ENCODE measurements at regions not wholly inside any gene's neighbourhood (a gene's known extent, or its start where the extent isn't known, plus 50 kb on each side); places are given as distances from the start of the nearest gene placed in this dataset.
A peak's percentile ranks its signal among the peaks of the same experiment; 100 is the strongest.

- no peak overlapping the region for H3K4me3 ChIP-seq (ENCODE audit: low read depth, low read length)
- DNase-seq (ENCODE audit: low read depth): peak; percentile 54
- peak; percentile 43; the same call in 1 of the 2 replicates for TF ChIP-seq MYC (IDR thresholded peaks at IDR 0.05; ENCODE audit: low read depth, low read length)
- TF ChIP-seq MAX (IDR thresholded peaks at IDR 0.05; ENCODE audit: low read depth, low read length): no peak; the same call in 1 of the 2 replicates
These were observed 346.6 kb downstream of the BRD1 start for GRCh38 chr22:49480896-49481658.

GRCh38 chr22:49480331-49480730, 347.3 kb downstream of the BRD1 start:
- no peak overlapping the region for H3K4me3 ChIP-seq (ENCODE audit: low read depth, low read length)
- DNase-seq (ENCODE audit: low read depth): no peak
- no peak for TF ChIP-seq POLR2A (IDR thresholded peaks at IDR 0.05; ENCODE audit: extremely low read depth, insufficient read length)

- TF ChIP-seq POLR2A (IDR thresholded peaks at IDR 0.05; ENCODE audit: extremely low read depth, insufficient read length) (no peak), CTCF (IDR thresholded peaks at IDR 0.05; ENCODE audit: low read depth, low read length) (no peak), MAX (IDR thresholded peaks at IDR 0.05; ENCODE audit: low read depth, low read length) (no peak), MYC (IDR thresholded peaks at IDR 0.05; ENCODE audit: low read depth, low read length) (no peak)
- DNase-seq (ENCODE audit: low read depth): no peak
- H3K4me3 ChIP-seq (ENCODE audit: low read depth, low read length): no peak overlapping the region
These were observed 348.1 kb downstream of the BRD1 start for GRCh38 chr22:49479566-49479965.

GRCh38 chr22:49476800-49477400, 350.8 kb downstream of the BRD1 start:
- no peak overlapping the region for H3K4me3 ChIP-seq (ENCODE audit: low read depth, low read length)
- TF ChIP-seq MYC (IDR thresholded peaks at IDR 0.05; ENCODE audit: low read depth, low read length): no peak
- TF ChIP-seq CTCF (IDR thresholded peaks at IDR 0.05; ENCODE audit: low read depth, low read length): no peak
- TF ChIP-seq POLR2A (IDR thresholded peaks at IDR 0.05; ENCODE audit: extremely low read depth, insufficient read length): no peak
- TF ChIP-seq MAX (IDR thresholded peaks at IDR 0.05; ENCODE audit: low read depth, low read length): no peak
- DNase-seq (ENCODE audit: low read depth): no peak

DNA sequence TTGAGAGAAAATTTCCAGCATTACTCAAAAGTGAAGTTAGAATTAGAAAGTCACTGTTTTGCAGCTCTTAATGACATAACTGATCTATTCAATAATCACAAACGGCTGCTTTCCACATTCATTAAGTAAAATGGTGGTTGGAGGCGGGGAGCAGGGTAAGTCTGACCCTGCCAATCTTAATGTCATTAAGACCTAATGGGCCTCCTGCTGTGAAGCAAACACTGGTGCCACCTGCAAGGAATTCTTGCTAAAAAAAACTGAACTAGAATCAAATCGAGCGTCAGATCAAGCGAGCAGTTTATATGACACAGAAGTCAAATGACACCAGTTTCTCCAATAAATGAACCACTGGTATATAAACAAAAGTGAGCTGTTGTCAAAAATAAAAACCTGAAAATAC, 351.5 kb downstream of the BRD1 start:
- no peak for DNase-seq (ENCODE audit: low read depth)
- TF ChIP-seq CTCF (IDR thresholded peaks at IDR 0.05; ENCODE audit: low read depth, low read length) (no peak), MAX (IDR thresholded peaks at IDR 0.05; ENCODE audit: low read depth, low read length) (no peak), POLR2A (IDR thresholded peaks at IDR 0.05; ENCODE audit: extremely low read depth, insufficient read length) (no peak), MYC (IDR thresholded peaks at IDR 0.05; ENCODE audit: low read depth, low read length) (no peak)
- no peak overlapping the region for H3K4me3 ChIP-seq (ENCODE audit: low read depth, low read length)

DNA sequence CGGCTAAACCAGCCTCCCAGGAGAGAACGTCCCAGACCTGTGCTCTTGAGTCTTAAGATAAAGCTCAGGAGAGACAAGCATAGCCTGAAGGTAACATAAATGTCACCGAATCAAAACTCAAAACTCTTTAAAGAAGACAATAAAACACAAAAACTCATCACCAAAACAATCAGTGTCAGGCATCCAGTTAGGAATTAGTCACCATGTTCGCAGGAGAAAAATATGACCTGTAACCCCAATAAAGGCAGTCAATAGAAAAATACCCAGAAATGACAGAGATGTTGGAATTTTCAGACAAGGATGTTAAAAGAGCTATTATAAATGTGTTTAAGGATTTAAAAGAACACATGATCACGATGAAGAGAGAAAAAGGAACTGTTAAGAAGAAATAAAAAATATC, 352.4 kb downstream of the BRD1 start:
- DNase-seq (ENCODE audit: low read depth): no peak
- TF ChIP-seq MYC (IDR thresholded peaks at IDR 0.05; ENCODE audit: low read depth, low read length) (no peak), CTCF (IDR thresholded peaks at IDR 0.05; ENCODE audit: low read depth, low read length) (no peak), MAX (IDR thresholded peaks at IDR 0.05; ENCODE audit: low read depth, low read length) (no peak), POLR2A (IDR thresholded peaks at IDR 0.05; ENCODE audit: extremely low read depth, insufficient read length) (no peak)
- no peak overlapping the region for H3K4me3 ChIP-seq (ENCODE audit: low read depth, low read length)

Measured in NB4 (cell line).